NCI-H2227 (cell line): ENCODE measurements at regions not wholly inside any gene's neighbourhood (a gene's known extent, or its start where the extent isn't known, plus 50 kb on each side); places are given as distances from the start of the nearest gene placed in this dataset.

Experiments
- DNase-seq: peaks from one replicate; lab custom pipeline; 2025; ENCODE audit not compliant: unreplicated experiment; lab: John Stamatoyannopoulos, UW

DNA sequence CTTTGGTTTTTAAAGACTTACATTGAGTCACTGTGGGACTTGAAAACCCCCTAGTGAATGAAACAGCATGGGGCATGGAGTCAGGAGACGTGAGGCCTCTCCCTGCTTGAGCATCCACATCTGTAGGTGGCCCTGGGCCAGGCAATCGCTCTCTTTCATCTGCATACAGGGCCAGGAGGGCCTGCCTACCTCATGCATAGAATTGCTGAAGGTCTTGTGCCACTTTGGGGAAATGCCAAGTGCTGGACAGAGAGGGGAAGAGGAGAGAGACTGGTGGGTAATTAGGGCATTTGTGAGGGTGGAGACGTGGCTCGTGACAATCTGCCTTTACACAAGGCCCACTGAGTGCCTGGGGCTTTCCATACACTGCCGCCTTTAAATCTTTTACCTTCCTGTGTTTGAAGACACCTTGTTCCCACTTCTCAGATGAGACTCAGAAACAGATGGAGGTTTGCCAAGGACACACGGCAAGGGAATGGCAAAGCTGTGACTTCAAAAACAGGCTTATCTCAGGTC lies 322.2 kb upstream of the HS6ST1 start:
- no peak for DNase-seq

DNA sequence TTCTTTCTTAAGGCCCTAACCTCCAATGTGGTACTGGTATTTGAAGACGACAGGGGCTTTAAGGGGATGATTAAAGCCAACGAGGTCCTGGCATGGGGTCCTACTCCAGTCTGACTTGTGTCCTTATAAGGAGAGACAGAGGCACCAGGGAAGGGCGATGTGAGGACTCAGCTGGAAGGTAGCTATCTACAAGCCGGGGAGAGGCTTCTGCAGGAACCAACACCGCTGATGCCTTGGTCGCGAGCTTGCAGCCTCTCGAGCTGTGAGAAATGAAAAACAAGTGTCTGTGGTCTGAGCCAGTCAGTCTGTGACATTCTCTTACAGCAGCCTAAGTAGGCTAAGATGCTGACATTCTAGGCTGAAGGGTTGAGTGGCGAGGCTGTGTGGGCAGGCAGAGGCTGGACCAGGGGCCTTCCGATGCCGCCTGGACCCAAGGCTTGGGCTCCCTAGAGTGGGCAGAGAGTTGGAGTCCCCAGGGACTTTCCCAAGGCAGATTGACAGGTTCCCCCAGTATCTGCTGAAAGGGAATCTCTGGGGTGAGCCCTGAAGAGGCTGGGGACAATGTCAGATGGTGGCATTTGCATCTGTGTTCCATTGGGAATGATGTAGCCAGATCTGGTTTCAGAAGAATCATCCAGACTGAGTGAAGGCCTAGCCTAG lies 322.9 kb upstream of the HS6ST1 start:
- no peak for DNase-seq

DNA sequence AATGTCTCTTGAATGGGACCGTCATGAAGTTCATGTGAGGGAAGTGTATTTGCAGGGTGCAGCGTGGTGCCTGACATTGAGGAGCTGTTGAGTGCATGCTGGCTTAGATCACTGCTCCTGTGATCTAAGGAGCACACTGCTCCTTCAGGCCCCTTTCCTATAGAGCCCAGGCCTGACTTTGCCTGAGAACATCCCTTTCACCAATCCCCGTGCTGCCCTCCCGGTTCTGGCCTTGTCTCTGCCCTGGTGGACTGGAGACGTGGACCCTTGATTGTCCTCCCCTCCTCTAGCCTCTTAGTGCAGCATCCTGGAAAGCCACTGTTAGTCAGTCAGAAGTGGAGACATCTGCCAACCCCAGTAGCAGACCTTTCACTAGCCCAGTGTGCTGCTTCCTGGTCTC lies 323.6 kb upstream of the HS6ST1 start:
- DNase-seq = no peak

DNA sequence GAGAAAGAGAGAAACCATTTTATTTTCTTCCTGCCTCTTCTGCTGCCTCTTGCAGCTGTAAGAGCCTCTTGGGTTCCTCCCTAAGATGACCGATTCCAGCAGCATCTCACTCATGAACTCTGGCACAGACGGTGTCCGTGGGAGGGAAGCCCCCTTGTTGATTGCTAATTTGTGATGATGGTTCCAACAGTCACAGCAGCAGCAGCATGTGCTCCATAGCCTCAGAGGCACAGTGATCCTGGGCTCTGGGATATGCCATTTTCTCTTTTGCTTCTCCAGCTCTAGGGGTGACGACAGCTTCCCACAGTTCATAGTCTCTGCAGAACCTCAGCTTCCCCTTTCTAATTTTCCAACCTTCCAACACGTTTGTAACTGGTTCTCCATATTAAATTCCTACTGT lies 324.2 kb upstream of the HS6ST1 start:
- no peak for DNase-seq

DNA sequence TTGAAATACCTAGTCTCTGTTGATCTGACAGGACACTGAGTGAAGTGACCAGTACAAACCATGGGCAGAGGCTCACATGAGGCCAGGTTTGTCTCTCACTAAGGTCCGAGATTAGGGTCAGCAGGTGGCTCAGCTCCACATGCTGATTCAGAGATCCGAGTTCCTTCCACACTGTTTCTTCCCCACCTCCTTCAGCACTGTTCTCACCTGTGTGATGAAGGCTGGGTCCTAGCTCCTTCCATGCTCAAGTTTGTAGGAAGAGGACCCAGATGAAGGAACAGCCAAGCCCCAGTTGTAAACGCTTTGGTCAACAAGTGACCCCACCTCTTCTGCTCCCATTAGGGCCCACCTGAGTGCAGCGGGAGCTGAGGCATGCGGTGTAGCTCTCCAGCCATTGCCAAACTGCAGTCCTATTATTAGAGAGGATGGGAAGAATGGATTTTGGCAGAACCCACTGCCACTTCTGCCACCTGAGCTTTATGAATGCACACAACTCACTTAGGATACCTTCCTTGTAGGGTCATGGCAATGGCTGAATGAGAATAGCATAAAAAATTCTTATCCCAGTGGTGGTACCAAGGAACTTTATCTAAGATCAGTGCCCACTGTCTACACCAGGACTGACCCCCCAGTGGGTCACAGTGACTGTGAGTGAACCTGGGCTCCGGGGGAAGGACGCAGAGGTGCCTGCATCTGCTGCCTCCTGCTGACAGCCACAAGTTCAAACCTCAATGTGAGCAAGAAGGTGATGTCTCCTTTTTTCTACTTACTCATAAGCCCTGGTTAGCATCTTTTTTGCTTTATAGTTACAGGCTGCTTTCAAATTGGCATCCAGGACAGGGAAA lies 324.8 kb upstream of the HS6ST1 start:
- no peak for DNase-seq

DNA sequence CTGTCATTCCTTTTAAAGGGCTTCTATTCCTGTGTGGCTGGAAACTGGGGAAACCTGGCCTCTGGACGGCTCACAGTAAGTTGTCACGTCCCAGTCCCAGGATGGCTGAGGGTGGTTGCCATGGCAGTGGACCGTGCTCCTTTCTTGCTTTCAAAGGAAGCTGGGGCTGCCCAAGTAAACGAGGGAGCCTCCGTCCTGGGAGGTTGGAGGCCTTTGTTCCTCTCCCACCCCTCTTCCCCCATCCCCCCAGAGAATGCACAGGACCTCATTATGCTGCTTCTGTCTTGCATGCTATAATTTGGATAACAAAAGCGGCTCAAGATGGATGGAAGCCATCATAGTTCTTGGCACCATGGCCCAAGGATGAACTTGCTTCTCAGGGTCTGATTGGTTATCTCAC lies 325.5 kb upstream of the HS6ST1 start:
- DNase-seq = no peak

DNA sequence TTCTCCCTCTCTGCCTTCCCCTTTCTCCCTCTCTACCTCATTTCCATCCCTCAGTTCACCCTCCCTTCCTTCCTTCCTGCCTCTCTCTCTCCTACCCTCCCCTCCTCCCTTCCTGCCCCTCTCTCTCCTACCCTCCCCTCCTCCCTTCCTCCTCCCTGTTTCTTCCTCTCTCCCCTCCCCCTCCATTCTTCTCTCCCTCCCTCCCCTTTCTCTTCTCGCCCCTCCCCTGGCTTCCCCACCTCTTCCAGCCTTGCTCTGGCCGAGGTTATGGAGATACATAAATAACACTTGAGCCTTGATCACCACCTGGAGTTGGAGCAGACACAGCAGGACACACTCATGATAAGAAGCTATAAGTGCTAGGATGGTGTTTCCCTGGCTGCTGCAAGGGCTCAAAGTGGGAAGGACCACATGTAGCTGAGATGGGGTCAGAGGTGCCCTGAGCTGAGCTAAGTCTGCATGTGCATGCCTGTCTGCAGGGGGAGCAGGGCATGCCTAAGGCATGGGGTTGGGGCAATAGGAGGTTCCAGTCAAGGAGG lies 326.1 kb upstream of the HS6ST1 start:
- no peak for DNase-seq

DNA sequence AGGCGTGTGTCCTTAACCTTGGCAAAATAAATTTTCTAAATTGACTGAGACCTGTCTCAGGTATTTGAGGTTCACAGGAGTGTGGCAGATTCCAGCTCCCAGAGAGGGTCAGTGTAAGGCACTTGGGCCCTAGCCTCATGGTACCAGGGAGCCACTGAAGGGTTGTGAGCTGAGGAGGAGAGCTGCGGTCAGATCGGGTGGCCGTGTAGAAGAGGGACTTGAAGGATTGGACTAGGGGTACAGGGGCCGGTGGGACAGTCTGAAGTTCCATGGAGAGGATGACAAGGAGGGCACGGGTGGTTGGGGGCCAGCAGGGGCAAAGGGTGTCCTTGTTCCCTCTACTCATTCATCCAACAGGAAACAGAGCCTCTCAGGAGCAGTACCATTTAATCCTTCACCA lies 327.0 kb upstream of the HS6ST1 start:
- no peak for DNase-seq

DNA sequence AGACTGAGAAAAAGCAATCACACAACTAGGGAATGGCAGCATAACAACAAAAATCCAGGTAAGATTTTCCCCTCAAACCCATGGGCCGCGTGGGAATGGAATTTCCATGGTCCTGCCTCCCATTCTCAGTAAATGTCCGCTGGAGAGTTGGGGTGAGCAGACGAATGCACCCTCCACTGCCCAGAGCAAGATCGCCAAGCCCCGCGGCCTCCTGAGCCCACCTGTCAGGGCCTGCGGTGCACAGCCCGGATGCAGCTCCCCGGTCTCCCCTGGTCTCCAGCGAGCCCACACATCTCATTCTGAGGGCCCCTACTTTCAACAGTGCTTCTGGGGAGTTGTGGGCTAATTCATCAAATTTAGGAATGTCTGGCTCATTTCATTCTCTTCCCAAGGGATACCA lies 327.4 kb upstream of the HS6ST1 start:
- no peak for DNase-seq

DNA sequence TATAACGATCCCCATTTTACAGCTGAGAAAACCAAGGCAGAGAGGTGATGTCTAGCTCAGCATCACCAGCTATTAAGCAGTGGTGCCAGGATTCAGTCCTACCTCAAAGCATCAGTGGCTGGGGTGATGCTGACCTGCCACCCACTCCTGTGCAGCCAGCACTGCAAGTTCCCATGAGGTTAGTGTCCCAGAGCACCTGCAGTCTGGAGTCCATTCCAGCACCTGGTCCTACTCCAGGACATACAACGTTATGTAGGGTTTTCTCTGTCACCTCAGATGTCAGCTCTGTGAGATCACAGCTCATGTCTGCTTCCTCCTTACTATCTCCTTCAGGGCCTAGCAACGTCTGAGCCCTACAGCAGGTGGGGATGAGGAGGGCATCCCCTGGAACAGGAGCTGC lies 328.0 kb upstream of the HS6ST1 start:
- no peak for DNase-seq

DNA sequence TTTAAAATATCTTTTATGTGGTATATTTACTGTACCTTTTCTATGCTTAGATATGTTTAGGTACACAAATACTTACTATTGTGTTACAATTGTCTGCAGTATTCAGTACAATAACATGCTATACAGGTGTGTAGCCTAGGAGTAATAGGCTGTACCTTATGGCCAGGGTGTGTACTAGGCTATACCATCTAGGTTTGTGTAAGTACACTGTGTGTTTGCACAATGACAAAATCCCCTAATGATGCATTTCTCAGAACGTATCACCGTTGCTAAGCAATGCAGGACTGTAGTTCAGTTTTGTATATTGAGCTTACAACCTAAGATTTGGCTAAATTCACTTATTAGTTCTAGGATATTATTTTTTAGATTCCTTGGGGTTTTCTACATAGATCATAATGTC lies 332.3 kb upstream of the HS6ST1 start:
- DNase-seq = no peak

DNA sequence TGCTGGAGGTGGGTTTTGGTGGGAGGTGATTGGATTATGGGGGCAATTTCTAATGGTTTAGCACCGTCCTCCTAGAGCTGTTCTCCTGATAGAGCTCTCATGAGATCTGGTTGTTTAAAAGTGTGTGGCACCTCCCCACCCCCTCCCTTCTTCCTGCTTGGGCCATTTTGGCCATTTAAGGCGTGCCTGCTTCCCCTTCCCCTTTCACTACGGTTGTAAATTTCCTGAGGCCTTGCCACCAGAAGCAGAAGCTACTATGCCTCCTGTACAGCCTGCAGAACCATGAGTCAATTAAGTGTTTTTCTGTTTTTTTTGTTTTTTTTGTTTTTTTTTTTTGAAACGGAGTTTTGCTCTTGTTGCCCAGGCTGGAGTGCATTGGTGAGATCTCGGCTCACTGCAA lies 335.7 kb upstream of the HS6ST1 start:
- no peak for DNase-seq

DNA sequence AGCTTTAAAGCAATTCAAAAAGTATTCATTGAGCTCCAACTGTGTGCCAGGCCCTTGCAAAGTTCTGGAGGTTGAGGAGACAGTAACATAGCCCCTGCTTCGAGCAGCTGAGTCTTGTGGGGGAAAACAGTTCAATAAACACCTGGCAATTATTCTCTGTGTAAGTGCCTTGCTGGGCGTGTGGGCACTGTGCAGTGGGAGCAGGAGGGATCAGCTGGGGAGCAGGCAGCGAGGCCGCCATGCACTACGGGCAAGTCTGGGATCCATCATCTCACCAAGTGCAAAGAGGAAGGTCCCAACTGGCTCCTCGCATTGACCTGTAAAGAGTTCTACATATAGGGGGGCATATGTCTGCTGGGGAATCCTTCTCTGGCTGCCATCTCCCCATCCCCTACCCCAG lies 342.2 kb upstream of the HS6ST1 start:
- peak; percentile 13 for DNase-seq

DNA sequence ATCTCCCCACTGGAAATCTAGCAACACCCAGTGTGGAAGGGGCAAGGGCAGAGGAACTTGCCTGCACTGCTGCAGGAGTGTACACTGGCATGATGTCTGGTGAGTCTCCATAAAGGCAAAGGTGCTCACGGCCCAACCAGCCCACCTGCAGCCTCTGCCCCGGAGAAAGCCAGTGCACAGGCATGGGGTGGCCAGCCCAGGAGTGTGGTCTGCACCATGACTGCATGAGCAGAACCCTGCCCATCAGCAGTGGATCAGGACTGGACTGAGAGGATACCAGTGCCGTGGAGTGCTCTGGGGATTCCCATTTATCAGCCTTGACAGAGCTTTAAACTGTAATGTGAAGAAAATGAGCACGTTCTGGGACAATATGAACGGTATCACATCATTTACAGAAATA lies 342.6 kb upstream of the HS6ST1 start:
- DNase-seq = no peak

DNA sequence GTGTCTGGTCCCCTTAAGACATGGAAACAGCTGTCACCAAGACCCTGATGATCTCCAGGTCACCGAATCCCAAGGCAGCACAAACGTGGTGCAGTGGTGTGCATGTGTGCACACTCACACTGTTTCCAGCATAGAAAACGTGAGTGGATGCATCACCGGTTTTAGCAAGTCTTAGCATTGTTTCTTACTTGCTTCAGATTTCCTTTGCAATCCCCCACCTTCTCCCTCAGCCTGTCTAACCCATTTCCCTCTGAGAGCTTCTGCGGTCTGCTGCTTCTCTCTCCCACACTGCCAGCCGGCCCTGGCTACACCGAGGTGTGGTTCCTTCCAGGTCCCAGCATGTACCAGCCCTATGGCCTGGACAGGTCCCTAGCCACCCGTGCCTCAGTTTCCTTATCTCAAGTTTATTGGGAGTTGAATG lies 343.4 kb upstream of the HS6ST1 start:
- DNase-seq = no peak

DNA sequence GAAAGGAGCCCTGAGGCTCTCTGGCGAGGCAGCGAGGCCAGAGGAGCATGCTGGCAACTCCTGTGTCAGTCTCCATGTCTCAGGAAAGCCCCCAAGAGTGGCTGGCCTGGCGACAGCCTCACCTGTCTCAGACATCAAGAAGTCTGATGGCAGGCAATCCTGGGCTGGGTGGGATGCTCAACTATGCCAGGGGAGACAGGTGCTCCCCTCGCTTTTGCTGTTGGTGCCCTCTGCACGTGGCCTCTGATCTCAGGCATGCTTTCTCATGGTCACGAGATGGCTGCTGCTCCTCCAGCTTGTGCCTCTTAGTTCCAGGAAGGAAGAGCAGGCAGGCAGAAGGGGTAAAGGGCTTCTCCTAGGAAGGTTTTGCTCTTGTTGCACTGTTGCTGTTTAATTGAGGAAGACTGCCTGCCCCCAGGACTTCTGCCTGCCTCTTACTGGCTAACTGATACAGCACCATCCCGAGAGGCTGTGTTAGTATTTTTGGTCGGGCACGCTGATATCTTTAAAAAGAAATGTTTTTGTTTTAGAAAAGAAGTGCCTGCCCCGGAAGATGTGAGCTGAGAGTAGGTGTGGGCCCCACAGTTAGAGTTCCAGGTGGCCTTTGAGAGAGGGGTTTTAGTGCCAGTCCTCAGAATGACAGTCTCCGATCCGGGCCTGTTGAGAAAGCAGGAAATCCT lies 344.8 kb upstream of the HS6ST1 start:
- no peak for DNase-seq

DNA sequence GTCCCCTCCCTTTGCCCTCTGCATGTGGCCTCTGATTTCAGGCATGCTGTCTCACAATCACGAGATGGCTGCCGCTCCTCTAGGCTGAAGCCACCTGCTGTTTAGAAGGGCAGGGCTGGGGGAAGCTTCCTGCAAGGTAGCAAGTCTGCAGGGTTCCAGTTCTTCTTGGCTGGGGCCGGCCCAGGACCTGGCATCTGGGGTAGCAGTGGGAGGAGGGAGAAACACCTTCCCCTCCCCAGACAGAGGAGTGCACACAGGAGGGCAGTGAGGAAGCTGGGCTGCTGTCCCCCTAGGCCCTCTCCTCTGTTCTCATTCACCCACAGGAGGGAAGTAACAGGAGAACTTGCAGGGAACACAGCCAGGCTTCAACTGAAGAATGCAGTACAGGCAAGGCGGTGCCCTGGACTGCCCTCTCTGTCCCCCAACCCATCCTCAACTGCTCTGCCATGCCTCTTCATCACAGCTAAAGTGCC lies 345.9 kb upstream of the HS6ST1 start:
- DNase-seq = no peak

DNA sequence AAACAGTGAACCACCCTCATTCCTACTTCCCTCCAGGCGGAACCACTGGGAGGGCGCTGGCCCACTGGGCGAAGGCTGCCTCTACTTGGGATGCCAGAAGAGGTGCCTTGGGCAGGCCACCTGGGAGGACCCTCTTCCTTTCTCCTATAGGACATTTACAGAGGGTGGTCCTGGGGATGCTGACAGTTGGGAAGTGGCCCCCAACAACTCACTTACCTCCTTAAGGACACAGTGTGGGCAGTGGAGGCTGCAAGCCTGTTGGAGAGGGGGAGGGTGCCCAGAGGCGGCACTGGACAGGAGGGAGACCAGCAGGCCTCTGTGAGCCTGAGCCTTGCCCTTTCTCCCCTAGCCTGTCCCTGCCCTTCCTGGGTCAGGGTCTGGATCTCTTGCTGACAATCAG lies 346.4 kb upstream of the HS6ST1 start:
- DNase-seq = no peak

DNA sequence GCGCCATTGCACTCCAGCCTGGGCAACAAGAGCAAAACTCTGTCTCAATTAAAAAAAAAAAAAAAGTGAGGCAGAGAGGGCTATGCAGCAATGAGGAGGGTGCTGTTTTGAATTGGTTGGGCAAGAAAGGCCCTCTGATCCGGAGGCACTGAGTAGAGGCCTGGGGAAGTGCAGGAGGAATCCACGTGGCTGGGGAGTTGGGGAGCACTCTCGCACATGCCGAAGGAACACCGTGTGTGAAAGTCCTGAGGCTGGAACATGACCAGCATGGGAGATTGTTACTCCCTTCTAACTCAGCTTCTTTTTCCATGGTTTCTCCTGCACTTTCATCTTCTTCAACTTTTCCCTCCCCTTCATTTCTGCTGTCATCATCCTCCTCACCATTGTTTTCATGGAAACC lies 347.9 kb upstream of the HS6ST1 start:
- DNase-seq = no peak

DNA sequence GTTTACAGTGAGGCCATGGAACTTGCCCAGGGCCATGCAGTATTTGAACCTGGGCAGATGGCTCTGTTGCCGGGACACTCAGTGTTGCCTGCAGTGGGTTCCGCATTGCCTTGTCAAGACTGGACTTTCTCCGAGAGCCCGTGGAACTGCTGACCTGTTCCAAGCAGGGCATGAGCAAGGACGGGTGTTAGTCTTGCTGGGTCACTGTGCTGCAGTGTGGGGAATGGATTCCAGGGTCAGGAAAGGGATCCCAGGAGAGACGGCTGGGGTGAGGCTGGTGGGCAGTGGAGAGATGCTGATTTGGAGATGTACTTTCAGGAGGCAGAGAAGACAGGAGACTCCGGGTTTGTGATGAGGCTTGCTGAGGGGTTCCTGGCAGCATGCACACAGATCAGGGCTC lies 348.7 kb upstream of the HS6ST1 start:
- DNase-seq = no peak

DNA sequence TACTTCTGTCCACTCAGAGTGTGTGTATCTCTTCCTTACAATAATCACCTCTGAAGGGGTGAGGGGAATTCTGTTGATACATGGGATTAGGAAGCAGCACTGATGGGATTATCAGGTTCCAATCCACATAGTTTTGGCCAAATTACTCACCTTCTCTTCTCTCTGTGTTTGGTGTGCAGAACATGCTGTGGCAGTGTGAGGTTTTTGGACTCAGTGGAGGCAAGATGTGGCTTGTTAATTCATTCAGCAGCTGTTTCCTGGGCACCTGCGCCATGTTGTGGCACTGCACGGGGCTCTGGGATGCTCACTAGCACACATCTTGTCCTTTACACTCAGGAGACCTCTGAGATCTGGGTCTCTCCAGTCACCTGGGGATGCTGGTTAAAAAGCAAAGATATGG lies 350.3 kb upstream of the HS6ST1 start:
- no peak for DNase-seq

DNA sequence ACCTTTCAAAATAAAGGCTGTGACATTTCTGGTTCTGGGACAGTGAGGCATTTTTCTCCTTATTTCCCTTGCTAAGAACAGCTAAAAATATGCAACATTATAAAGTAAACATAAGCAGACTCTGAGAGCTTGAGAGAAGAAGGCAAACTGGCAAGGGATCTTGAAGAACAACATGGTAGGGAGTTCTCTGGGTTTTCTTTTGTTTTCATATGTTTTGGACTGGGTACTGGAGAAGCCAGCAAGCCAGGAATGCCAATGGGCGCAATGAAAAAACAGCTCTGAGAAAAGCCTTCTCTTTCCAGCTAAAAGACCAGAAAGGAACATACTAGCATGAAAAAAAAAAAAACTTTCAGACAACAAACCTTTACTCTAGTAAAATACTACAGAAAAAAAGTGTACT lies 351.4 kb upstream of the HS6ST1 start:
- DNase-seq = no peak
